PC-9 (cell line): ENCODE measurements at regions not wholly inside any gene's neighbourhood (a gene's known extent, or its start where the extent isn't known, plus 50 kb on each side); places are given as distances from the start of the nearest gene placed in this dataset.

ENCODE experiments used
- EZH2 ChIP-seq: fragments of 200-600 bp; sonication (generic); IDR thresholded peaks from 2 replicates; pipeline ENCODE4 v1.8.0; 2017; ENCODE audit warnings: antibody characterized with exemption, low read depth
- TF ChIP-seq, protein P1 (sequence below): fragments of 200-600 bp; sonication (generic); conservative IDR thresholded peaks from 2 replicates; pipeline ENCODE4 v1.6.1; 2017; ENCODE audit warnings: mixed run types, antibody characterized with exemption, mild to moderate bottlenecking, moderate library complexity

DNA sequence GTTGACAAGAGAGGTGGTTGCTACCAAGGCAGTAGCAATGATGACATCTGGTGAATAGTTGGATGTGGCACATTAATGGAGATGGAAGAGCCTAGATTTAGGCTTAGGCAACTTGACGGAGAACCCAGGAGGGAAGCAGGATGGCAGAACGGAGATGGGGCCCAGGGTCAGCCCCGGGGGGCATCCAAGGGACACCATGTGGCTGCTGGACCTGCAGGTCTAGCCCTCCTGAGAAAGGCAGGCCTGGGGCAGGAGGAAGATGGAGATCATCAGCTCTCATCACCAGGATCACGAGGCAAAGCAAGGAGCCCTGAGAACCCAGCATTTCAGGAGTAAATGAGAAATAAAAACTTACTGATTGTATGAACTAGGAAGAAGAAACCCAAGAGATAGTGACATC, 216.2 kb downstream of the AUH start:
- TF ChIP-seq, protein P1, sequence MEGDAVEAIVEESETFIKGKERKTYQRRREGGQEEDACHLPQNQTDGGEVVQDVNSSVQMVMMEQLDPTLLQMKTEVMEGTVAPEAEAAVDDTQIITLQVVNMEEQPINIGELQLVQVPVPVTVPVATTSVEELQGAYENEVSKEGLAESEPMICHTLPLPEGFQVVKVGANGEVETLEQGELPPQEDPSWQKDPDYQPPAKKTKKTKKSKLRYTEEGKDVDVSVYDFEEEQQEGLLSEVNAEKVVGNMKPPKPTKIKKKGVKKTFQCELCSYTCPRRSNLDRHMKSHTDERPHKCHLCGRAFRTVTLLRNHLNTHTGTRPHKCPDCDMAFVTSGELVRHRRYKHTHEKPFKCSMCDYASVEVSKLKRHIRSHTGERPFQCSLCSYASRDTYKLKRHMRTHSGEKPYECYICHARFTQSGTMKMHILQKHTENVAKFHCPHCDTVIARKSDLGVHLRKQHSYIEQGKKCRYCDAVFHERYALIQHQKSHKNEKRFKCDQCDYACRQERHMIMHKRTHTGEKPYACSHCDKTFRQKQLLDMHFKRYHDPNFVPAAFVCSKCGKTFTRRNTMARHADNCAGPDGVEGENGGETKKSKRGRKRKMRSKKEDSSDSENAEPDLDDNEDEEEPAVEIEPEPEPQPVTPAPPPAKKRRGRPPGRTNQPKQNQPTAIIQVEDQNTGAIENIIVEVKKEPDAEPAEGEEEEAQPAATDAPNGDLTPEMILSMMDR = no peak
- no peak for TF ChIP-seq EZH2
